ENCODE measurements at regions not wholly inside any gene's neighbourhood (a gene's known extent, or its start where the extent isn't known, plus 50 kb on each side); places are given as distances from the start of the nearest gene placed in this dataset.
"Not testable (repeated sequence)": the region's sequence is repeated elsewhere in the genome, so short reads cannot be mapped to it uniquely, and the experiment has no call there.

DNA sequence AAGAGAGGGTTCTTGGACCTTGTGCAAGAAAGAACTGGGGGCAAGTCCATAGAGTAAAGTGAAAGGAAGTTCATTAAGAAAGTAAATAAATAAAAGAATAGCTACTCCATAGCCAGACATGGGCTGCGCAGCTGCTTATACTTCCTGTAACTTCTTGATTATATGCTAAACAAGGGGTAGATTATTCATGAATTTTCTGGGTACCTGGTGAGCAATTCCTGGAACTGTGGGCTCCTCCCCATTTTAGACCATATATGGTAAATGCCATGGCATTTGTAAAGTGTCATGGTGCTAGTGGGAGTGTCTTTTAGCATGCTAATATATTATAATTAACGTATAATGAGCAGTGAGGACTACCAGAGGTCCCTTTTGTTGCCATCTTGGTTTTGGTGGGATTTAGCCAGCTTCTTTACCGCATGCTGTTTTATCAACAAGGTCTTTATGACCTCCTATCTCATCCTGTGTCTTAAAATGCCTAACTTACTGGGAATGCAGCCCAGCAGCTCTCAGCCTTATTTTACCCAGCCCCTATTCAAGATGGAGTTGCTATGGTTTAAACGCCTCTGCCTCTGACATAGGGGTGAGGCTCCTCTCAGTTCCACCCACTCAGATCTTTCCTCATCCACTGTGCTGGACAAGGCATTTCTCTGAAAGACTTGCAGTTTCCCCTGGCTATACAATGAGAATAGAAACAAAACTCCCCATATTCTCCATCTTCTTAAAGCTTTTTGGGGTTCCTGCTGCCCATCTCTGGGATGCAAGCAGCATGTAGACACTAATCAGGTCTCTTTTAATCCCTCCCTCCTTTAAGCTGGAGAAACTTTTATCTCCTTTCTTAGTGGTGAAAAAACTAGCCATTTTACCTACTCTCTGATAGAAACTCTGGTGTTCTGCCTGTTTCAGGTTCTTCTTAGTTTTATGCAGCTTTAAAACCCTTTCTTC is 91.2 kb downstream of the ARRDC3 start:
- Histone ChIP-seq H3K9me1 (ENCODE audit: control insufficient read depth, extremely low read depth, insufficient read depth, low read length) (no peaks in the 10 kb centered on the region), H4K20me1 (ENCODE audit: control insufficient read depth, extremely low read depth, insufficient read depth, low read length) (no peaks in the 10 kb centered on the region), H3K27me3 (ENCODE audit: control insufficient read depth, extremely low read depth, insufficient read depth, low read length) (no peaks in the 10 kb centered on the region), H3K4me1 (ENCODE audit: control insufficient read depth, extremely low read depth, insufficient read depth, low read length) (peaks cover 4% of the 10 kb centered on the region), H3K27ac (ENCODE audit: control insufficient read depth, insufficient read depth, low read length) (no peak overlapping the region), H2AFZ (ENCODE audit: control insufficient read depth, low read length) (no peak overlapping the region), H3K4me3 (ENCODE audit: control insufficient read depth in 2 of 3, extremely low read depth in 1 of 3, insufficient read depth in 2 of 3, low read depth in 1 of 3, low read length in 3 of 3) (no peak overlapping the region), H3K9ac (ENCODE audit: control insufficient read depth, extremely low read depth, insufficient read depth, low read length) (no peak overlapping the region), H3K79me2 (ENCODE audit: control insufficient read depth, insufficient read depth, low read length) (no peaks in the 10 kb centered on the region), H3K9me3 (ENCODE audit: control insufficient read depth, low read depth, low read length) (no peaks in the 10 kb centered on the region), H3K36me3 (ENCODE audit: control insufficient read depth in 2 of 2, extremely low read depth in 1 of 2, insufficient read depth in 2 of 2, low read length in 2 of 2) (no peaks in the 10 kb centered on the region), H3K4me2 (ENCODE audit: control insufficient read depth, extremely low read depth, insufficient read depth, low read depth, low read length) (no peak overlapping the region)
- dilution Hi-C loops (cut with MboI; ENCODE audit: extremely low pct_ligation_motif_present, low sequenced_read_pairs): no loop called here
- no peak for FAIRE-seq
- DNase-seq (ENCODE audit: low read depth, low spot score): no peak
- TF ChIP-seq CTCF (optimal IDR thresholded peaks at IDR 0.05 in 1 of 3, IDR thresholded peaks at IDR 0.05 in 1 of 3, conservative IDR thresholded peaks at IDR 0.05 in 1 of 3; ENCODE audit: extremely low read depth in 1 of 3, insufficient read depth in 2 of 3, low read length in 3 of 3): no peak
- no peak for TF ChIP-seq EZH2 (IDR thresholded peaks at IDR 0.05; ENCODE audit: low read length)

- no peak for TF ChIP-seq CTCF (optimal IDR thresholded peaks at IDR 0.05 in 1 of 3, IDR thresholded peaks at IDR 0.05 in 1 of 3, conservative IDR thresholded peaks at IDR 0.05 in 1 of 3; ENCODE audit: extremely low read depth in 1 of 3, insufficient read depth in 2 of 3, low read length in 3 of 3)
- no peak for TF ChIP-seq EZH2 (IDR thresholded peaks at IDR 0.05; ENCODE audit: low read length)
- no peaks in the 10 kb centered on the region for H3K79me2 ChIP-seq (ENCODE audit: control insufficient read depth, insufficient read depth, low read length)
- no peak overlapping the region for H3K4me3 ChIP-seq (ENCODE audit: control insufficient read depth in 2 of 3, extremely low read depth in 1 of 3, insufficient read depth in 2 of 3, low read depth in 1 of 3, low read length in 3 of 3)
- H3K27ac ChIP-seq (ENCODE audit: control insufficient read depth, insufficient read depth, low read length): no peak overlapping the region
- FAIRE-seq (no peak), DNase-seq (ENCODE audit: low read depth, low spot score) (no peak)
- no peak overlapping the region for H3K4me2 ChIP-seq (ENCODE audit: control insufficient read depth, extremely low read depth, insufficient read depth, low read depth, low read length)
- H3K9ac ChIP-seq (ENCODE audit: control insufficient read depth, extremely low read depth, insufficient read depth, low read length): no peak overlapping the region
- H4K20me1 ChIP-seq (ENCODE audit: control insufficient read depth, extremely low read depth, insufficient read depth, low read length): no peaks in the 10 kb centered on the region
- H2AFZ ChIP-seq (ENCODE audit: control insufficient read depth, low read length): no peak overlapping the region
- no peaks in the 10 kb centered on the region for H3K9me3 ChIP-seq (ENCODE audit: control insufficient read depth, low read depth, low read length)
- dilution Hi-C loops (cut with MboI; ENCODE audit: extremely low pct_ligation_motif_present, low sequenced_read_pairs): no loop called here
- H3K36me3 ChIP-seq (ENCODE audit: control insufficient read depth in 2 of 2, extremely low read depth in 1 of 2, insufficient read depth in 2 of 2, low read length in 2 of 2): no peaks in the 10 kb centered on the region
- peaks cover 8% of the 10 kb centered on the region for H3K4me1 ChIP-seq (ENCODE audit: control insufficient read depth, extremely low read depth, insufficient read depth, low read length)
- no peaks in the 10 kb centered on the region for H3K27me3 ChIP-seq (ENCODE audit: control insufficient read depth, extremely low read depth, insufficient read depth, low read length)
- H3K9me1 ChIP-seq (ENCODE audit: control insufficient read depth, extremely low read depth, insufficient read depth, low read length): no peaks in the 10 kb centered on the region
Measured at GRCh38 chr5:91288118-91288916, 94.8 kb downstream of the ARRDC3 start.

DNA sequence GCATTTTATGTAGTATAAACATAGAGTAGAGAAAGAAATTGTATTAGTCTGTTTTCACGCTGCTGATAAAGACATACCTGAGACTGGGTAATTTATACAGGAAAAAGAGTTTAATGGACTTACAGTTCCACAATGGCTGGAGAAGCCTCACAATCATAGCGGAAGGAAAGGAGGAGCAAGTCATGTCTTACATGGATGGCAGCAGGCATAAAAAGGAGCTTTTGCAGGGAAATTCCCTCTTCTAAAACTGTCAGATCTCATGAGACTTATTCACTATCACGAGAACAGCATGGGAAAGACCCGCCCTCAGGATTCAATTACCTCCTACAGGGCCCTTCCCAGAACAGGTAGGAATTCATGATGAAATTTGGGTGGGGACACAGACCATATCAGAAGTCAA is 98.1 kb downstream of the ARRDC3 start:
- H2AFZ ChIP-seq (ENCODE audit: control insufficient read depth, low read length); dilution Hi-C loops (cut with MboI; ENCODE audit: extremely low pct_ligation_motif_present, low sequenced_read_pairs); H3K9me1 ChIP-seq (ENCODE audit: control insufficient read depth, extremely low read depth, insufficient read depth, low read length): not testable (repeated sequence)

More for the DNA sequence above, 98.1 kb downstream of the ARRDC3 start:
- not testable (repeated sequence) for H3K79me2 ChIP-seq (ENCODE audit: control insufficient read depth, insufficient read depth, low read length); H3K27me3 ChIP-seq (ENCODE audit: control insufficient read depth, extremely low read depth, insufficient read depth, low read length); H4K20me1 ChIP-seq (ENCODE audit: control insufficient read depth, extremely low read depth, insufficient read depth, low read length); H3K4me3 ChIP-seq (ENCODE audit: control insufficient read depth in 2 of 3, extremely low read depth in 1 of 3, insufficient read depth in 2 of 3, low read depth in 1 of 3, low read length in 3 of 3); FAIRE-seq; H3K36me3 ChIP-seq (ENCODE audit: control insufficient read depth in 2 of 2, extremely low read depth in 1 of 2, insufficient read depth in 2 of 2, low read length in 2 of 2); H3K9ac ChIP-seq (ENCODE audit: control insufficient read depth, extremely low read depth, insufficient read depth, low read length); H3K9me3 ChIP-seq (ENCODE audit: control insufficient read depth, low read depth, low read length); H3K27ac ChIP-seq (ENCODE audit: control insufficient read depth, insufficient read depth, low read length); H3K4me2 ChIP-seq (ENCODE audit: control insufficient read depth, extremely low read depth, insufficient read depth, low read depth, low read length); DNase-seq (ENCODE audit: low read depth, low spot score)
- H3K4me1 ChIP-seq (ENCODE audit: control insufficient read depth, extremely low read depth, insufficient read depth, low read length): peaks cover 21% of the 10 kb centered on the region
